ENCODE measurements at regions not wholly inside any gene's neighbourhood (a gene's known extent, or its start where the extent isn't known, plus 50 kb on each side); places are given as distances from the start of the nearest gene placed in this dataset.
"Not testable (repeated sequence)": the region's sequence is repeated elsewhere in the genome, so short reads cannot be mapped to it uniquely, and the experiment has no call there.

DNA sequence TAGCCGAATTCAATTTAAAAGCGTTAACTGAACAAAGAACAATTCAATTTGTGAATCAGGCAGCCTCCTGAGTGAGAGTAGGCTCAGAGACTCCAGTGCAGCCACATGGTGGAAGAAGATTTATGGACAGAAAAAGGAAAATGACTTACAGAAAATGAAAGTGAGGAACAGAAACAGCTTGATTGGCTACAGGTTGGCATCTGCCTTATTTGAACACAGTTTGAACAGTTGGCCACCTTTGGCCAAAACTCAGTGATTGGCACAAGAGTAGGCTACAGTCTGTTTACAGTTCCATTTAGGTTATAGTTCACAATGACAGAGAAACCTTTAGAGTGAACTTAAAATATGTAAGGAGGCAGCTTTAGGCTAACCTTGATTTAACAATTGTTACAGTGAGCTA lies 86.3 kb upstream of the CCDC71L start:
- DNase-seq (ENCODE audit: low spot score); intact Hi-C loops (cut with DNase I): not testable (repeated sequence)

GRCh38 chr7:106747804-106748203 lies 86.8 kb upstream of the CCDC71L start:
- DNase-seq (ENCODE audit: low spot score) = no peak
- intact Hi-C loops (cut with DNase I) = no loop called here

- intact Hi-C loops (cut with DNase I) = no loop called here
- no peak for DNase-seq (ENCODE audit: low spot score)
These were observed 88.2 kb upstream of the CCDC71L start for GRCh38 chr7:106749165-106749564.

GRCh38 chr7:106750773-106751172 lies 89.8 kb upstream of the CCDC71L start:
- intact Hi-C loops (cut with DNase I) = no loop called here
- DNase-seq (ENCODE audit: low spot score) = no peak

- intact Hi-C loops (cut with DNase I) = no loop called here
- no peak for DNase-seq (ENCODE audit: low spot score)
These were observed 91.4 kb upstream of the CCDC71L start for GRCh38 chr7:106752367-106752766.

GRCh38 chr7:106755024-106755423 lies 94.1 kb upstream of the CCDC71L start:
- intact Hi-C loops (cut with DNase I); DNase-seq (ENCODE audit: low spot score): not testable (repeated sequence)

DNA sequence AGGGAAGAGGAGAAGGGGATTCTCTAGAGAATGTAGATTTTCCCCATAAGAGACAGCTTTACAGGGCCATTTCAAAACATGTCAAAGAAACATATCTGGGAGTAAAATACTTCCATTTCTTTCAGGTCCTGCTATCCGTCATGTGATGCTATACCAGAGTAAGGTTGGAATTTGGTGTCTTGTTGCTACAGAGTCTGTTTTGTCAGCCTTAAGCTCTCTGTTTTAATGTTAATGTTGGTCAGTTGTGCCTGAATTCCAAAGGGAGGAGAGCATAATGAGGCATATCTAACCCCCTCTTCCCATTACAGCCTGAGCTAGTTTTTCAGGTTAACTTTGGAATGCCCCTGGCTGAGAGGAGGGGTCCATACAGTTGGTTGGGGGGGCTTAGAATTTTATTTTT lies 94.7 kb upstream of the CCDC71L start:
- intact Hi-C loops (cut with DNase I) = no loop called here
- DNase-seq (ENCODE audit: low spot score) = no peak

- intact Hi-C loops (cut with DNase I) = no loop called here
- no peak for DNase-seq (ENCODE audit: low spot score)
These were observed 95.1 kb upstream of the CCDC71L start for GRCh38 chr7:106756071-106756470.

- intact Hi-C loops (cut with DNase I) = no loop called here
- no peak for DNase-seq (ENCODE audit: low spot score)
These were observed 95.9 kb upstream of the CCDC71L start for GRCh38 chr7:106756884-106757283.

- DNase-seq (ENCODE audit: low spot score) = no peak
- intact Hi-C loops (cut with DNase I) = no loop called here
These were observed 96.9 kb upstream of the CCDC71L start for GRCh38 chr7:106757846-106758245.

GRCh38 chr7:106762845-106763244 lies 101.9 kb upstream of the CCDC71L start:
- intact Hi-C loops (cut with DNase I); DNase-seq (ENCODE audit: low spot score): not testable (repeated sequence)

GRCh38 chr7:106763717-106764116 lies 101.4 kb upstream of the PIK3CG start:
- intact Hi-C loops (cut with DNase I) = no loop called here
- DNase-seq (ENCODE audit: low spot score) = no peak

- DNase-seq (ENCODE audit: low spot score) = no peak
- intact Hi-C loops (cut with DNase I) = no loop called here
These were observed 99.2 kb upstream of the PIK3CG start for GRCh38 chr7:106765727-106766355.

GRCh38 chr7:106766551-106766950 lies 98.5 kb upstream of the PIK3CG start:
- intact Hi-C loops (cut with DNase I) = no loop called here
- DNase-seq (ENCODE audit: low spot score) = no peak

GRCh38 chr7:106767078-106767477 lies 98.0 kb upstream of the PIK3CG start:
- DNase-seq (ENCODE audit: low spot score) = no peak
- intact Hi-C loops (cut with DNase I) = no loop called here

DNA sequence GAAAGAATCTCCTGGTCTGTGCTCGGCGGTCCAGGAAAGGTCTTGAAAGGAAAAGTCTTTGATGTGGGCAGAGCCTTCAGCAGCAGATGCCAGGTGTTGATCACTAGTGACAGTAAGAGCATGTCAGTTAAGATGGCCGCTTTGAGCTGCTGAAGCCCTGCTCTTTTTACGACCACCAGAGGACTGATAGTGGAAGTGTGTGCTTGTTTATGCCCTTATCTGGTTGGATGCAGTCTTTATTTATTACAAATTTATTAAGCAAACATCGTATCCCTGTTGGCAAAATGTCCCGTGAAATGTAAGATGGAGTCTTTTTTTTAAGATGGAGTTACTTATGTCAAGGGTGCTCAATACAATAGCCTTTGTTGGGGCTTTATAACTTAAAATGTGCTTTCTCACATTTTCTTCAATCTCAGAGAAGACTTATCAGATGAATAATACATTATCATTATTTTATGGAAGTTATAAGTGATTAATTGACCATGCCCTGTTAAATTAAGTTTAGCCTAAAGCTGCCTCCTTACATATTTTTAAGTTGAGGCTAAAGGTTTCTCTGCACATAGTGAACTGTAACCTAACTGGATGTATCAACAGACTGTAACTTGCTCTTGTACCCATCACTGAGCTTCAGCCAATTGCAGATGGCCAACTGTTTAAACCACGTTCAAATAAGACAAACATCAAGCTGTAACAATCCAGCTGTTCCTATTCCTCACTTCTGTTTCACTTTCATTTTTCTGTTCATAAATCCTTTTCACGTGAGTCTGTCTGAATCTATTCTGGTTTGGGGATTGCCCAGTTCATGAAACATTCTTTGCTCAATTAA lies 97.4 kb upstream of the PIK3CG start:
- intact Hi-C loops (cut with DNase I) = no loop called here

GRCh38 chr7:106768324-106768751 lies 96.7 kb upstream of the PIK3CG start:
- DNase-seq (ENCODE audit: low spot score) = no peak
- intact Hi-C loops (cut with DNase I) = no loop called here

More for the DNA sequence above, 97.4 kb upstream of the PIK3CG start:
- no peak for DNase-seq (ENCODE audit: low spot score)

DNA sequence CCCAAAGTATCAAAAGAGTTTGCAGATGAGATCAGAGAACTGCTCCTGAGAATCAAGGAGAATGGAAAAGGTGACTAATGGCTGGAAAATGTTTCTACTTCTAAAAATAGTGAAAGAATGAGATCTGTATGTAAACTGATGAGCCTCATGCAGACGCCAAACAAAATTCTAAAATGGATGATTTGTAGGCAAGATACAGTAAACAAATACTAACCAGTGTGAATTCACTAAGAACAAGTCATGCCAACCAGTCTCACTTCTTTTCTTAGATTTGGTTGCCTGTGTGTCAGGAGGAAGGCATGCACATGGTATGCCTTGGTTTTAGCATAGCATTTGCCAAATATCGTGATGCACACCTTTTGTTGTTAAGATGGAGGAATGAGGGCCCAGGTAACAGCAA lies 94.9 kb upstream of the PIK3CG start:
- intact Hi-C loops (cut with DNase I) = no loop called here
- no peak for DNase-seq (ENCODE audit: low spot score)

GRCh38 chr7:106772655-106773108 lies 92.4 kb upstream of the PIK3CG start:
- no peak for DNase-seq (ENCODE audit: low spot score)
- intact Hi-C loops (cut with DNase I) = no loop called here

GRCh38 chr7:106773228-106773627 lies 91.9 kb upstream of the PIK3CG start:
- intact Hi-C loops (cut with DNase I) = no loop called here
- no peak for DNase-seq (ENCODE audit: low spot score)

DNA sequence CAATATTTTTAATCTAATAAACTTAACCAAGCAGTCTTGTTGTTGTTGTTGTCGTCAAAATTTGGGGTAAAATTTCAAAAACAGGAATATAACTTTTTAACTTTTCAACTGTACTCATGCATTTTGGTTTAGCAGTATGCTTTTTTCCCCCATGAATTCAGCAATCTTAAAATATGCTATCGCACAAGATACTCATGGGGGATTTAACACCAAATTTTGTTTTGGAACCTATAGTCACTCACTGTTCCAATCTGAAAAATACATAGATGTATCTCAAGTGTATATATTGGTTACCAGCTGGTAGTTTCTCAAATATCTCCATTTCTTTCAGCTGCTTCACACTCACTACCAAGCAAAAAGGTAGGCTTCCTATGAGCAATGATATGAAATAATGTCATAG lies 91.4 kb upstream of the PIK3CG start:
- DNase-seq (ENCODE audit: low spot score) = no peak
- intact Hi-C loops (cut with DNase I) = no loop called here
